GM12878 (cell line): ENCODE measurements at regions not wholly inside any gene's neighbourhood (a gene's known extent, or its start where the extent isn't known, plus 50 kb on each side); places are given as distances from the start of the nearest gene placed in this dataset.

Source experiments
- ATAC-seq: fragments of 200-7000 bp; cut with Tn5 transposase; 3 replicates; pipeline ENCODE4 v1.9.1; 2020; ENCODE audit warnings: mild to moderate bottlenecking, moderate library complexity
- BruUV-seq: library from RNA; stranded (reverse); fragments of 400-500 nt; replicated peaks from 2 replicates; lab custom pipeline; 2021; lab: Mats Ljungman, UMichigan
- CTCF ChIA-PET: fragments of 300-600 bp; sonication (Branson Sonifier 250); formaldehyde crosslinking; extraction: SDS; loops from one replicate; lab custom pipeline; 2021; ENCODE audit warnings: inconsistent platforms; lab: Yijun Ruan, JAX
- POLR2A ChIA-PET: fragments of 350-600 bp; formaldehyde crosslinking; extraction: SDS; loops from one replicate; lab custom pipeline; 2021; ENCODE audit warnings: inconsistent platforms; lab: Charles Lee
- RAD21 ChIA-PET: fragments of 300-600 bp; sonication (Branson Sonifier 250); formaldehyde crosslinking; loops from one replicate; lab custom pipeline; 2023; ENCODE audit warnings: antibody characterized with exemption; ENCODE audit not compliant: unreplicated experiment; lab: Charles Lee
- SMC1A ChIA-PET: fragments of 300-600 bp; sonication (Branson Sonifier 250); formaldehyde crosslinking; loops from one replicate; lab custom pipeline; 2023; ENCODE audit not compliant: unreplicated experiment, uncharacterized antibody; lab: Charles Lee
- DNase-seq: peaks from one replicate; pipeline ENCODE4 v3.0.0-alpha.2; 2011; ENCODE audit warnings: low read depth, low spot score
- FAIRE-seq: peaks from 3 replicates; lab custom pipeline; 2011; peaks lifted over from hg19 to GRCh38; lab: Jason Lieb, UNC
- H2AFZ ChIP-seq: 2 replicates; pipeline ENCODE4 v1.6.0; 2011; ENCODE audit warnings: low read depth, low read length, control low read depth; ENCODE audit not compliant: control insufficient read depth
- H3K27ac ChIP-seq: 2 replicates; pipeline ENCODE4 v1.5.1; 2011; ENCODE audit warnings: control low read depth; ENCODE audit not compliant: control insufficient read depth, insufficient read depth
- H3K27me3 ChIP-seq, 2 experiments: replicated peaks in 1 of 2; 2 replicates each; pipeline versions ENCODE4 v1.6.0 to v1.6.1; 2011; ENCODE audit warnings: low read length in 1 of 2; ENCODE audit not compliant: control insufficient read depth in 2 of 2, insufficient read depth in 2 of 2
- H3K36me3 ChIP-seq, 2 experiments: 2 replicates each; pipeline ENCODE4 v1.5.1; 2011; ENCODE audit warnings: low read length in 1 of 2; ENCODE audit not compliant: control insufficient read depth in 2 of 2, insufficient read depth in 2 of 2
- H3K4me1 ChIP-seq: 2 replicates; pipeline ENCODE4 v1.6.1; 2011; ENCODE audit warnings: mild to moderate bottlenecking, low read length, moderate library complexity, mixed read lengths; ENCODE audit not compliant: control insufficient read depth, insufficient read depth
- H3K4me2 ChIP-seq: 2 replicates; pipeline ENCODE4 v1.6.0; 2011; ENCODE audit warnings: control low read depth; ENCODE audit not compliant: control insufficient read depth, insufficient read depth
- H3K4me3 ChIP-seq: fragments of 200-600 bp; sonication (generic); 2 replicates; pipeline ENCODE4 v1.5.1; 2016
- H3K79me2 ChIP-seq: 2 replicates; pipeline ENCODE4 v1.6.0; 2011; ENCODE audit warnings: low read length; ENCODE audit not compliant: control insufficient read depth, insufficient read depth
- H3K9ac ChIP-seq: 2 replicates; pipeline ENCODE4 v1.8.0; 2011; ENCODE audit warnings: low read length, control low read depth, mixed read lengths; ENCODE audit not compliant: control insufficient read depth, insufficient read depth
- H3K9me3 ChIP-seq: replicated peaks from 3 replicates; pipeline ENCODE4 v1.5.1; 2011; ENCODE audit warnings: mild to moderate bottlenecking, low read length; ENCODE audit not compliant: control insufficient read depth, insufficient read depth
- H4K20me1 ChIP-seq: 2 replicates; pipeline ENCODE4 v1.6.0; 2011; ENCODE audit not compliant: control insufficient read depth, insufficient read depth
- CREM ChIP-seq: IDR thresholded peaks from 2 replicates; pipeline ENCODE4 v1.6.1; 2014; ENCODE audit warnings: antibody characterized with exemption, low read depth
- PAX8 ChIP-seq: fragments of 450-650 bp; IDR thresholded peaks from 2 replicates; pipeline ENCODE4 v1.6.1; 2017; ENCODE audit warnings: mild to moderate bottlenecking, moderate library complexity
- RAD51 ChIP-seq: fragments of 450-650 bp; IDR thresholded peaks from 2 replicates; pipeline ENCODE4 v1.6.1; 2016; ENCODE audit warnings: moderate library complexity, mild to moderate bottlenecking, inconsistent platforms
- RB1 ChIP-seq: fragments of 450-650 bp; formaldehyde crosslinking; IDR thresholded peaks from 2 replicates; pipeline ENCODE4 v1.6.1; 2017; ENCODE audit warnings: mild to moderate bottlenecking, borderline replicate concordance
- SMAD1 ChIP-seq: fragments of 450-650 bp; IDR thresholded peaks from 2 replicates; pipeline ENCODE4 v1.6.1; 2018; ENCODE audit warnings: mild to moderate bottlenecking, low read depth; ENCODE audit not compliant: partially characterized antibody
- STAT1 ChIP-seq: fragments of 450-650 bp; conservative IDR thresholded peaks from 2 replicates; pipeline ENCODE4 v1.6.1; 2014; ENCODE audit warnings: antibody characterized with exemption, mild to moderate bottlenecking
- YBX1 ChIP-seq: fragments of 450-650 bp; IDR thresholded peaks from 2 replicates; pipeline ENCODE4 v1.6.1; 2016; ENCODE audit warnings: antibody characterized with exemption
- ZNF24 ChIP-seq: fragments of 450-650 bp; IDR thresholded peaks from 2 replicates; pipeline ENCODE4 v1.6.1; 2017; ENCODE audit warnings: antibody characterized with exemption, mild to moderate bottlenecking
- ZNF622 ChIP-seq: fragments of 450-650 bp; IDR thresholded peaks from 2 replicates; pipeline ENCODE4 v1.6.1; 2017; ENCODE audit warnings: mild to moderate bottlenecking, inconsistent platforms
- WGBS: methylation state at CpG from one replicate; pipeline ENCODE4 v1.1.6; 2016; ENCODE audit warnings: low lambda C conversion rate; ENCODE audit not compliant: insufficient replicate concordance, insufficient coverage; ENCODE audit errors: missing lambda C conversion rate; 5-methylcytosine and 5-hydroxymethylcytosine counted together
- in situ Hi-C: fragments of 300-500 bp; cut with MboI; formaldehyde crosslinking; loops from 9 replicates; pipeline ENCODE4 v1.14.3; 2018; ENCODE audit warnings: mixed read lengths
- intact Hi-C: fragments of 100-400 bp; cut with micrococcal nuclease; formaldehyde crosslinking; loops from one replicate; pipeline ENCODE4 v1.14.2; 2022; ENCODE audit not compliant: unreplicated experiment
- TF ChIP-seq, protein P1 (sequence below): IDR thresholded peaks from 2 replicates; pipeline ENCODE4 v1.6.1; 2011; ENCODE audit warnings: low read depth, mild to moderate bottlenecking, low read length, moderate library complexity, borderline replicate concordance; ENCODE audit errors: extremely low read depth
- TF ChIP-seq, protein P2 (sequence below): fragments of 450-650 bp; formaldehyde crosslinking; IDR thresholded peaks from 2 replicates; pipeline ENCODE4 v1.4.0; 2020; ENCODE audit warnings: mild to moderate bottlenecking, moderate library complexity
- TF ChIP-seq, protein P3 (sequence below): fragments of 150-350 bp; IDR thresholded peaks from 2 replicates; pipeline ENCODE4 v1.6.1; 2016; ENCODE audit warnings: low read depth, low read length
- TF ChIP-seq, protein P4 (sequence below): fragments of 450-650 bp; conservative IDR thresholded peaks from 2 replicates; pipeline ENCODE4 v1.6.1; 2017; ENCODE audit warnings: mild to moderate bottlenecking, moderate library complexity
- TF ChIP-seq, protein P5 (sequence below): fragments of 450-650 bp; IDR thresholded peaks from 2 replicates; pipeline ENCODE4 v1.6.1; 2016; ENCODE audit warnings: mild to moderate bottlenecking

DNA sequence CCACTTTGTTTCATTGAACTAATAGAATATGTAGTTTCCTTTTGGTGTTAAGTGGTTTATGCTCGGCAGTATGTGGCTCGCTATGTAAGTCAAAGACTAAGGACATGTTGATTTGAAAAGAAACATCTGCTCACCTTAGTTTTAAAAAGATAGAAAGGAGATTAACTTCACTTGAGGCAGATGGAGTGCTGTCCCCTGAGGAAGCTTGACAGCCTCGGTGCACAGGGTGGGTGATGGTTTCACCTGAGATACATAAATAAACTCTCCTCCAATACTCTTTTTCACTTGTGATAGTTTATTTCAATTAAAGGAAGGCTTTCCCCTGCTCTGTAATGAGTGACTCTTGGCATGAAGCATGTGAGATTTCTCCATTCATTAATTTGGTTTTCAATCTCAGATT, 70.8 kb upstream of the FMN2 start:
- no peak overlapping the region for H3K9ac ChIP-seq
- in situ Hi-C loops, result no loop called here
- DNase-seq, result no peak
- no TSS peak for BruUV-seq
- no peak for FAIRE-seq
- SMC1A ChIA-PET, result no interaction called here
- no peaks in the 10 kb centered on the region for H3K79me2 ChIP-seq
- no peaks in the 10 kb centered on the region for H4K20me1 ChIP-seq
- intact Hi-C loops, result no loop called here
- no peak overlapping the region for H3K27ac ChIP-seq
- 65% methylated on average over 3 of the region's 3 CpGs for WGBS
- RAD21 ChIA-PET, result no interaction called here
- H3K9me3 ChIP-seq, result no peaks in the 10 kb centered on the region
- H2AFZ ChIP-seq, result no peak overlapping the region
- CTCF ChIA-PET, result no interaction called here
- POLR2A ChIA-PET, result no interaction called here
- no peaks in the 10 kb centered on the region for H3K4me1 ChIP-seq
- H3K36me3 ChIP-seq, result no peaks in the 10 kb centered on the region
- no peak overlapping the region for H3K4me3 ChIP-seq
- H3K4me2 ChIP-seq, result no peak overlapping the region
- ATAC-seq, result no peak
- H3K27me3 ChIP-seq, result no peaks in the 10 kb centered on the region
- TF ChIP-seq, protein P1, sequence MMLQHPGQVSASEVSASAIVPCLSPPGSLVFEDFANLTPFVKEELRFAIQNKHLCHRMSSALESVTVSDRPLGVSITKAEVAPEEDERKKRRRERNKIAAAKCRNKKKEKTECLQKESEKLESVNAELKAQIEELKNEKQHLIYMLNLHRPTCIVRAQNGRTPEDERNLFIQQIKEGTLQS, result no peak
- TF ChIP-seq RB1 (no peak), PAX8 (no peak), ZNF24 (no peak), STAT1 (no peak), YBX1 (no peak), SMAD1 (no peak), ZNF622 (no peak), CREM (no peak), RAD51 (no peak)
- TF ChIP-seq, protein P2, sequence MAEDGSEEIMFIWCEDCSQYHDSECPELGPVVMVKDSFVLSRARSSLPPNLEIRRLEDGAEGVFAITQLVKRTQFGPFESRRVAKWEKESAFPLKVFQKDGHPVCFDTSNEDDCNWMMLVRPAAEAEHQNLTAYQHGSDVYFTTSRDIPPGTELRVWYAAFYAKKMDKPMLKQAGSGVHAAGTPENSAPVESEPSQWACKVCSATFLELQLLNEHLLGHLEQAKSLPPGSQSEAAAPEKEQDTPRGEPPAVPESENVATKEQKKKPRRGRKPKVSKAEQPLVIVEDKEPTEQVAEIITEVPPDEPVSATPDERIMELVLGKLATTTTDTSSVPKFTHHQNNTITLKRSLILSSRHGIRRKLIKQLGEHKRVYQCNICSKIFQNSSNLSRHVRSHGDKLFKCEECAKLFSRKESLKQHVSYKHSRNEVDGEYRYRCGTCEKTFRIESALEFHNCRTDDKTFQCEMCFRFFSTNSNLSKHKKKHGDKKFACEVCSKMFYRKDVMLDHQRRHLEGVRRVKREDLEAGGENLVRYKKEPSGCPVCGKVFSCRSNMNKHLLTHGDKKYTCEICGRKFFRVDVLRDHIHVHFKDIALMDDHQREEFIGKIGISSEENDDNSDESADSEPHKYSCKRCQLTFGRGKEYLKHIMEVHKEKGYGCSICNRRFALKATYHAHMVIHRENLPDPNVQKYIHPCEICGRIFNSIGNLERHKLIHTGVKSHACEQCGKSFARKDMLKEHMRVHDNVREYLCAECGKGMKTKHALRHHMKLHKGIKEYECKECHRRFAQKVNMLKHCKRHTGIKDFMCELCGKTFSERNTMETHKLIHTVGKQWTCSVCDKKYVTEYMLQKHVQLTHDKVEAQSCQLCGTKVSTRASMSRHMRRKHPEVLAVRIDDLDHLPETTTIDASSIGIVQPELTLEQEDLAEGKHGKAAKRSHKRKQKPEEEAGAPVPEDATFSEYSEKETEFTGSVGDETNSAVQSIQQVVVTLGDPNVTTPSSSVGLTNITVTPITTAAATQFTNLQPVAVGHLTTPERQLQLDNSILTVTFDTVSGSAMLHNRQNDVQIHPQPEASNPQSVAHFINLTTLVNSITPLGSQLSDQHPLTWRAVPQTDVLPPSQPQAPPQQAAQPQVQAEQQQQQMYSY, result no peak
- TF ChIP-seq, protein P3, sequence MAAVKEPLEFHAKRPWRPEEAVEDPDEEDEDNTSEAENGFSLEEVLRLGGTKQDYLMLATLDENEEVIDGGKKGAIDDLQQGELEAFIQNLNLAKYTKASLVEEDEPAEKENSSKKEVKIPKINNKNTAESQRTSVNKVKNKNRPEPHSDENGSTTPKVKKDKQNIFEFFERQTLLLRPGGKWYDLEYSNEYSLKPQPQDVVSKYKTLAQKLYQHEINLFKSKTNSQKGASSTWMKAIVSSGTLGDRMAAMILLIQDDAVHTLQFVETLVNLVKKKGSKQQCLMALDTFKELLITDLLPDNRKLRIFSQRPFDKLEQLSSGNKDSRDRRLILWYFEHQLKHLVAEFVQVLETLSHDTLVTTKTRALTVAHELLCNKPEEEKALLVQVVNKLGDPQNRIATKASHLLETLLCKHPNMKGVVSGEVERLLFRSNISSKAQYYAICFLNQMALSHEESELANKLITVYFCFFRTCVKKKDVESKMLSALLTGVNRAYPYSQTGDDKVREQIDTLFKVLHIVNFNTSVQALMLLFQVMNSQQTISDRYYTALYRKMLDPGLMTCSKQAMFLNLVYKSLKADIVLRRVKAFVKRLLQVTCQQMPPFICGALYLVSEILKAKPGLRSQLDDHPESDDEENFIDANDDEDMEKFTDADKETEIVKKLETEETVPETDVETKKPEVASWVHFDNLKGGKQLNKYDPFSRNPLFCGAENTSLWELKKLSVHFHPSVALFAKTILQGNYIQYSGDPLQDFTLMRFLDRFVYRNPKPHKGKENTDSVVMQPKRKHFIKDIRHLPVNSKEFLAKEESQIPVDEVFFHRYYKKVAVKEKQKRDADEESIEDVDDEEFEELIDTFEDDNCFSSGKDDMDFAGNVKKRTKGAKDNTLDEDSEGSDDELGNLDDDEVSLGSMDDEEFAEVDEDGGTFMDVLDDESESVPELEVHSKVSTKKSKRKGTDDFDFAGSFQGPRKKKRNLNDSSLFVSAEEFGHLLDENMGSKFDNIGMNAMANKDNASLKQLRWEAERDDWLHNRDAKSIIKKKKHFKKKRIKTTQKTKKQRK, result no peak
- TF ChIP-seq, protein P4, sequence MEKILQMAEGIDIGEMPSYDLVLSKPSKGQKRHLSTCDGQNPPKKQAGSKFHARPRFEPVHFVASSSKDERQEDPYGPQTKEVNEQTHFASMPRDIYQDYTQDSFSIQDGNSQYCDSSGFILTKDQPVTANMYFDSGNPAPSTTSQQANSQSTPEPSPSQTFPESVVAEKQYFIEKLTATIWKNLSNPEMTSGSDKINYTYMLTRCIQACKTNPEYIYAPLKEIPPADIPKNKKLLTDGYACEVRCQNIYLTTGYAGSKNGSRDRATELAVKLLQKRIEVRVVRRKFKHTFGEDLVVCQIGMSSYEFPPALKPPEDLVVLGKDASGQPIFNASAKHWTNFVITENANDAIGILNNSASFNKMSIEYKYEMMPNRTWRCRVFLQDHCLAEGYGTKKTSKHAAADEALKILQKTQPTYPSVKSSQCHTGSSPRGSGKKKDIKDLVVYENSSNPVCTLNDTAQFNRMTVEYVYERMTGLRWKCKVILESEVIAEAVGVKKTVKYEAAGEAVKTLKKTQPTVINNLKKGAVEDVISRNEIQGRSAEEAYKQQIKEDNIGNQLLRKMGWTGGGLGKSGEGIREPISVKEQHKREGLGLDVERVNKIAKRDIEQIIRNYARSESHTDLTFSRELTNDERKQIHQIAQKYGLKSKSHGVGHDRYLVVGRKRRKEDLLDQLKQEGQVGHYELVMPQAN, result no peak
- TF ChIP-seq, protein P5, sequence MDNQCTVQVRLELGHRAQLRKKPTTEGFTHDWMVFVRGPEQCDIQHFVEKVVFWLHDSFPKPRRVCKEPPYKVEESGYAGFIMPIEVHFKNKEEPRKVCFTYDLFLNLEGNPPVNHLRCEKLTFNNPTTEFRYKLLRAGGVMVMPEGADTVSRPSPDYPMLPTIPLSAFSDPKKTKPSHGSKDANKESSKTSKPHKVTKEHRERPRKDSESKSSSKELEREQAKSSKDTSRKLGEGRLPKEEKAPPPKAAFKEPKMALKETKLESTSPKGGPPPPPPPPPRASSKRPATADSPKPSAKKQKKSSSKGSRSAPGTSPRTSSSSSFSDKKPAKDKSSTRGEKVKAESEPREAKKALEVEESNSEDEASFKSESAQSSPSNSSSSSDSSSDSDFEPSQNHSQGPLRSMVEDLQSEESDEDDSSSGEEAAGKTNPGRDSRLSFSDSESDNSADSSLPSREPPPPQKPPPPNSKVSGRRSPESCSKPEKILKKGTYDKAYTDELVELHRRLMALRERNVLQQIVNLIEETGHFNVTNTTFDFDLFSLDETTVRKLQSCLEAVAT, result no peak
